ENCODE measurements at regions not wholly inside any gene's neighbourhood (a gene's known extent, or its start where the extent isn't known, plus 50 kb on each side); places are given as distances from the start of the nearest gene placed in this dataset.

- H3K36me3 ChIP-seq (ENCODE audit: control insufficient read depth in 2 of 2, insufficient read depth in 1 of 2, low read length in 2 of 2): no peaks in the 10 kb centered on the region
- H3K4me1 ChIP-seq (ENCODE audit: control insufficient read depth, insufficient read depth, low read length): no peaks in the 10 kb centered on the region
- TF ChIP-seq YY1 (tag by site-specific recombination; IDR thresholded peaks at IDR 0.05): no peak
- TF ChIP-seq ZNF175 (tag by site-specific recombination; IDR thresholded peaks at IDR 0.05): no peak
- no peak for TF ChIP-seq ZNF623 (tag by site-specific recombination; IDR thresholded peaks at IDR 0.05)
- TF ChIP-seq ZNF837 (tag by site-specific recombination; IDR thresholded peaks at IDR 0.05): no peak
- TF ChIP-seq ZNF239 (tag by site-specific recombination; IDR thresholded peaks at IDR 0.05): no peak
- TF ChIP-seq ZNF747 (tag by site-specific recombination; IDR thresholded peaks at IDR 0.05): no peak
- TF ChIP-seq ZNF701 (tag by site-specific recombination; IDR thresholded peaks at IDR 0.05): no peak
- H3K27ac ChIP-seq (ENCODE audit: extremely low read depth, low read depth, low read length): no peak overlapping the region
- ChIA-PET POLR2A (interaction anchor here (1.2 kb wide), 1 partner anchor 746 kb away, joined by 4 read pairs; the partner anchor contains the start of gene HSPA4L), CTCF (interaction anchor here (0.5 kb wide), 1 partner anchor 16 kb away, joined by 3 read pairs; no protein-coding TSS in a partner anchor)
- H3K4me3 ChIP-seq (ENCODE audit: low read depth, low read length): no peak overlapping the region
- no peaks in the 10 kb centered on the region for H3K9me3 ChIP-seq (ENCODE audit: control insufficient read depth, insufficient read depth, low read depth, low read length)
Measured at GRCh38 chr4:128527351-128527750, 239.7 kb upstream of the PGRMC2 start.

DNA sequence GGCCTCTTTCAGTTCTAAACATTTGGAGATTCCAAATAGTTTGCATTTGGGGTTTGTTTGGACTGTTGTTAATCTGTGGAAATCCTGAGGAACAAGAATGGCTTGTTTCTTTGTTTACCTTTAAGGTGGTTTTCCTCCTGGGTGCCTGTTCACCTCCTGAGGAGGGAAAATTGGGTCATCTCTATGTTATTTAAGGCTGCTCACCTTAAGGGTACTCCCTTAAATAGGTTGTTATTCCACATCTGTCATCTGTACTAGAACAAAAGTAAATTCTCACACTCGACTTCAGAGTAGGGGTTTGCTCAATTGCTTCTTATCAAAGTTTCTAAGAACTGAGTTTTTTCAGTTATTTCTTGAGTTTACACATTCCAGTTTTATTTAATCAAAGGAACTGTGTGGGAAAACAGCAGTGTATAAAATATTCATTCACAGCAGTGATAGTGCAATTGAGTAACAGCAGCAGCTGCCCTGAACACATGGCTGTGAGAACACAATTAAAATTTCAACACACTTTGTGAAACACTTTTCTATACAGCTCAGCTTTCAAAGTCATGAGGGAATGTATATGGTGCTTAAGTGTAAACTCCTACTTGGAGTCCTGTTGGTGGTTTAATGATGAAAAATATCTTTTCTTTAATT is 238.5 kb upstream of the PGRMC2 start:
- ChIA-PET POLR2A (no interaction called here), CTCF (no interaction called here)
- no peak overlapping the region for H3K27ac ChIP-seq (ENCODE audit: extremely low read depth, low read depth, low read length)
- H3K36me3 ChIP-seq (ENCODE audit: control insufficient read depth in 2 of 2, insufficient read depth in 1 of 2, low read length in 2 of 2): no peaks in the 10 kb centered on the region
- TF ChIP-seq ZSCAN23 (tag by site-specific recombination; IDR thresholded peaks at IDR 0.05) (no peak), SCRT1 (tag by site-specific recombination; IDR thresholded peaks at IDR 0.05; ENCODE audit: borderline replicate concordance) (no peak), ZNF777 (tag by site-specific recombination; IDR thresholded peaks at IDR 0.05; ENCODE audit: borderline replicate concordance) (no peak), ZNF311 (tag by site-specific recombination; IDR thresholded peaks at IDR 0.05; ENCODE audit: borderline replicate concordance) (no peak), ZNF211 (tag by site-specific recombination; IDR thresholded peaks at IDR 0.05; ENCODE audit: low read depth) (no peak), ZNF623 (tag by site-specific recombination; IDR thresholded peaks at IDR 0.05) (no peak), ZBTB8A (tag by site-specific recombination; IDR thresholded peaks at IDR 0.05) (no peak), ZNF660 (tag by site-specific recombination; IDR thresholded peaks at IDR 0.05) (no peak), WT1 (tag by site-specific recombination; IDR thresholded peaks at IDR 0.05) (no peak), ZFHX2 (tag by site-specific recombination; conservative IDR thresholded peaks at IDR 0.05) (no peak), ZNF548 (tag by site-specific recombination; IDR thresholded peaks at IDR 0.05) (no peak), HOXC10 (CRISPR knock-in tag; IDR thresholded peaks at IDR 0.05) (no peak), PATZ1 (tag by site-specific recombination; IDR thresholded peaks at IDR 0.05) (no peak)
- TF ChIP-seq, protein P1, sequence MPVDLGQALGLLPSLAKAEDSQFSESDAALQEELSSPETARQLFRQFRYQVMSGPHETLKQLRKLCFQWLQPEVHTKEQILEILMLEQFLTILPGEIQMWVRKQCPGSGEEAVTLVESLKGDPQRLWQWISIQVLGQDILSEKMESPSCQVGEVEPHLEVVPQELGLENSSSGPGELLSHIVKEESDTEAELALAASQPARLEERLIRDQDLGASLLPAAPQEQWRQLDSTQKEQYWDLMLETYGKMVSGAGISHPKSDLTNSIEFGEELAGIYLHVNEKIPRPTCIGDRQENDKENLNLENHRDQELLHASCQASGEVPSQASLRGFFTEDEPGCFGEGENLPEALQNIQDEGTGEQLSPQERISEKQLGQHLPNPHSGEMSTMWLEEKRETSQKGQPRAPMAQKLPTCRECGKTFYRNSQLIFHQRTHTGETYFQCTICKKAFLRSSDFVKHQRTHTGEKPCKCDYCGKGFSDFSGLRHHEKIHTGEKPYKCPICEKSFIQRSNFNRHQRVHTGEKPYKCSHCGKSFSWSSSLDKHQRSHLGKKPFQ (tag by site-specific recombination; IDR thresholded peaks at IDR 0.05): no peak
- TF ChIP-seq, protein P2, sequence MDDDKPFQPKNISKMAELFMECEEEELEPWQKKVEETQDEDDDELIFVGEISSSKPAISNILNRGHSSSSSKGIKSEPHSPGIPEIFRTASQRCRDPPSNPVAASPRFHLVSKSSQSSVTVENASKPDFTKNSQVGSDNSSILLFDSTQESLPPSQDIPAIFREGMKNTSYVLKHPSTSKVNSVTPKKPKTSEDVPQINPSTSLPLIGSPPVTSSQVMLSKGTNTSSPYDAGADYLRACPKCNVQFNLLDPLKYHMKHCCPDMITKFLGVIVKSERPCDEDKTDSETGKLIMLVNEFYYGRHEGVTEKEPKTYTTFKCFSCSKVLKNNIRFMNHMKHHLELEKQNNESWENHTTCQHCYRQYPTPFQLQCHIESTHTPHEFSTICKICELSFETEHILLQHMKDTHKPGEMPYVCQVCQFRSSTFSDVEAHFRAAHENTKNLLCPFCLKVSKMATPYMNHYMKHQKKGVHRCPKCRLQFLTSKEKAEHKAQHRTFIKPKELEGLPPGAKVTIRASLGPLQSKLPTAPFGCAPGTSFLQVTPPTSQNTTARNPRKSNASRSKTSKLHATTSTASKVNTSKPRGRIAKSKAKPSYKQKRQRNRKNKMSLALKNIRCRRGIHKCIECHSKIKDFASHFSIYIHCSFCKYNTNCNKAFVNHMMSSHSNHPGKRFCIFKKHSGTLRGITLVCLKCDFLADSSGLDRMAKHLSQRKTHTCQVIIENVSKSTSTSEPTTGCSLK (tag by site-specific recombination; IDR thresholded peaks at IDR 0.05): no peak
- TF ChIP-seq, protein P3, sequence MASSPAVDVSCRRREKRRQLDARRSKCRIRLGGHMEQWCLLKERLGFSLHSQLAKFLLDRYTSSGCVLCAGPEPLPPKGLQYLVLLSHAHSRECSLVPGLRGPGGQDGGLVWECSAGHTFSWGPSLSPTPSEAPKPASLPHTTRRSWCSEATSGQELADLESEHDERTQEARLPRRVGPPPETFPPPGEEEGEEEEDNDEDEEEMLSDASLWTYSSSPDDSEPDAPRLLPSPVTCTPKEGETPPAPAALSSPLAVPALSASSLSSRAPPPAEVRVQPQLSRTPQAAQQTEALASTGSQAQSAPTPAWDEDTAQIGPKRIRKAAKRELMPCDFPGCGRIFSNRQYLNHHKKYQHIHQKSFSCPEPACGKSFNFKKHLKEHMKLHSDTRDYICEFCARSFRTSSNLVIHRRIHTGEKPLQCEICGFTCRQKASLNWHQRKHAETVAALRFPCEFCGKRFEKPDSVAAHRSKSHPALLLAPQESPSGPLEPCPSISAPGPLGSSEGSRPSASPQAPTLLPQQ (tag by site-specific recombination; IDR thresholded peaks at IDR 0.05): no peak
- TF ChIP-seq, protein P4, sequence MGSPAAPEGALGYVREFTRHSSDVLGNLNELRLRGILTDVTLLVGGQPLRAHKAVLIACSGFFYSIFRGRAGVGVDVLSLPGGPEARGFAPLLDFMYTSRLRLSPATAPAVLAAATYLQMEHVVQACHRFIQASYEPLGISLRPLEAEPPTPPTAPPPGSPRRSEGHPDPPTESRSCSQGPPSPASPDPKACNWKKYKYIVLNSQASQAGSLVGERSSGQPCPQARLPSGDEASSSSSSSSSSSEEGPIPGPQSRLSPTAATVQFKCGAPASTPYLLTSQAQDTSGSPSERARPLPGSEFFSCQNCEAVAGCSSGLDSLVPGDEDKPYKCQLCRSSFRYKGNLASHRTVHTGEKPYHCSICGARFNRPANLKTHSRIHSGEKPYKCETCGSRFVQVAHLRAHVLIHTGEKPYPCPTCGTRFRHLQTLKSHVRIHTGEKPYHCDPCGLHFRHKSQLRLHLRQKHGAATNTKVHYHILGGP (tag by site-specific recombination; IDR thresholded peaks at IDR 0.05): no peak
- no peak overlapping the region for H3K4me3 ChIP-seq (ENCODE audit: low read depth, low read length)
- H3K4me1 ChIP-seq (ENCODE audit: control insufficient read depth, insufficient read depth, low read length): no peaks in the 10 kb centered on the region
- H3K9me3 ChIP-seq (ENCODE audit: control insufficient read depth, insufficient read depth, low read depth, low read length): no peaks in the 10 kb centered on the region

All from HEK293 (cell line).